ENCODE measurements at regions not wholly inside any gene's neighbourhood (a gene's known extent, or its start where the extent isn't known, plus 50 kb on each side); places are given as distances from the start of the nearest gene placed in this dataset.

- no peak for TF ChIP-seq CTCF (IDR thresholded peaks at IDR 0.05)
- no peak for TF ChIP-seq POLR2A (IDR thresholded peaks at IDR 0.05)
Observed at GRCh38 chr10:6322805-6323204, 120.1 kb downstream of the PFKFB3 start.
